Prostate gland (tissue), 2 donors: ENCODE measurements at regions not wholly inside any gene's neighbourhood (a gene's known extent, or its start where the extent isn't known, plus 50 kb on each side); places are given as distances from the start of the nearest gene placed in this dataset.

Experiments
- POLR2A ChIP-seq: fragments of 450-650 bp; IDR thresholded peaks from one replicate; pipeline ENCODE4 v1.6.1; 2016; ENCODE audit warnings: antibody characterized with exemption, mild to moderate bottlenecking
- TF ChIP-seq, protein P1 (sequence below), 4 experiments: fragments of 200-600 bp in 2 of 4; fragments of 450-650 bp in 2 of 4; sonication (generic) in 2 of 4; IDR thresholded peaks; 1 replicate in 3 of 4; 2 replicates in 1 of 4; pipeline ENCODE4 v1.5.1; 2016 to 2019; ENCODE audit warnings: antibody characterized with exemption in 4 of 4, mild to moderate bottlenecking in 2 of 4, moderate library complexity in 2 of 4

DNA sequence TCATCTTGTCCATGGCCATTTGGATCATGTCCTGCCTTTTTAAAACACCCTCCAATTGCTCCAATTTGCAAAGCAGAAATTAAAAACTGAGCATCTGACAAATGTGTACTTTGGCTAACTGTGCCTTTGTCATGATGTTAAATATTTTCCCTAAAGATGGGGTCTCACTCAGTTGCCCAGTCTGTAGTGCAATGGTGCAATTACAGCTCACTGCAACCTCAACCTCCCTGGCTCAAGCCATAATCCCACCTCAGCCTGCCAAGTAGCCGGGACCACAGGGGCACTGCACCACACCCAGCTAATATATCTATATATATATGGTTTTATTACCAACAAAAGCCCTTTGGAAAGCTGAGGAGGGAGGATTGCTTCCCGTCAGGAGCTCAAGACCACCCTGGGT is 782.7 kb downstream of the UQCRFS1 start:
- TF ChIP-seq, protein P1, sequence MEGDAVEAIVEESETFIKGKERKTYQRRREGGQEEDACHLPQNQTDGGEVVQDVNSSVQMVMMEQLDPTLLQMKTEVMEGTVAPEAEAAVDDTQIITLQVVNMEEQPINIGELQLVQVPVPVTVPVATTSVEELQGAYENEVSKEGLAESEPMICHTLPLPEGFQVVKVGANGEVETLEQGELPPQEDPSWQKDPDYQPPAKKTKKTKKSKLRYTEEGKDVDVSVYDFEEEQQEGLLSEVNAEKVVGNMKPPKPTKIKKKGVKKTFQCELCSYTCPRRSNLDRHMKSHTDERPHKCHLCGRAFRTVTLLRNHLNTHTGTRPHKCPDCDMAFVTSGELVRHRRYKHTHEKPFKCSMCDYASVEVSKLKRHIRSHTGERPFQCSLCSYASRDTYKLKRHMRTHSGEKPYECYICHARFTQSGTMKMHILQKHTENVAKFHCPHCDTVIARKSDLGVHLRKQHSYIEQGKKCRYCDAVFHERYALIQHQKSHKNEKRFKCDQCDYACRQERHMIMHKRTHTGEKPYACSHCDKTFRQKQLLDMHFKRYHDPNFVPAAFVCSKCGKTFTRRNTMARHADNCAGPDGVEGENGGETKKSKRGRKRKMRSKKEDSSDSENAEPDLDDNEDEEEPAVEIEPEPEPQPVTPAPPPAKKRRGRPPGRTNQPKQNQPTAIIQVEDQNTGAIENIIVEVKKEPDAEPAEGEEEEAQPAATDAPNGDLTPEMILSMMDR (IDR thresholded peaks at IDR 0.05): no peak
- no peak for TF ChIP-seq POLR2A
